ENCODE measurements at regions not wholly inside any gene's neighbourhood (a gene's known extent, or its start where the extent isn't known, plus 50 kb on each side); places are given as distances from the start of the nearest gene placed in this dataset.

DNA sequence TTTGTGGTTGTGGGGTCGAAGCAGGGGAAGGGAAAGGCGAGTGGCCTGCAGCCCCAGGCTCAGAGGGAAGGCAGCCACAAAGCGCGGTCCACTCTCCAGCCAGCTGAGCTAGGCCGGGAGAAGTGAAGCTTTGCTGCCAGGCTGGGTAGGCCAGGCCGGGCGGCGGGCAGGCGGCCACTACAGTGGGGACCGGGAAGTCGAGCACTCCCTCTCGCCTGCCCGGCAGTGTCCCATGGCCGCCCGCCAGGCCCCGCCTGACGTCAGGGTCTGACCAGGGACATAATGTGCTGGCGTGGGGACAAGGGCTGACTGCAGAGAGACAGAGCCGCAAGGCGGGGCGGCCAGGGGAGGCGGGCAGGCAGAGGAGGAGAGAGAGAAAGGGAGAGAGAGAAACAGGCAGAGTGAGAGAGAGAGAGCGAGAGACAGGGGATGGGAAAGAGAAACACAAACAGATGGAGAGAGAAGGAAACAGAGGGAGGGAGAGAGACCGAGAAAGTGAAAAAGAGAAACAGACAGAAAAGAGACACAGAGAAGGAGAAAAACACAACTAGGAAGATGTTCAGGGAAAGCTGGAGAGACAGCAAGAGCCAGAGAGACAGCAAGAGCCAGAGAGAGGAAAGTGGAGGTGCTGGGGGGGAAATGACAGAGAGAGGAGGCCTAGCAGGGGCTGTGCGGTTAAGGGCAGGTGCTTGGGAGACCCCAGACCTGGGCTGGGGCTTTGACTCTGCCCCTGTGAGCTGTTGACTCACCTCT is 94.5 kb upstream of the PTPN1 start:
- TF ChIP-seq POLR2A (IDR thresholded peaks at IDR 0.05; ENCODE audit: low read depth, low read length): no peak
- no peak for TF ChIP-seq TAF1 (IDR thresholded peaks at IDR 0.05; ENCODE audit: borderline replicate concordance, low read depth, low read length)

All from GM12892 (cell line).